K562 (cell line): ENCODE measurements at regions not wholly inside any gene's neighbourhood (a gene's known extent, or its start where the extent isn't known, plus 50 kb on each side); places are given as distances from the start of the nearest gene placed in this dataset.

ENCODE experiments used
- ATAC-seq: fragments of 200-7000 bp; cut with Tn5 transposase; 3 replicates; pipeline ENCODE4 v1.9.1; 2020; ENCODE audit warnings: moderate library complexity
- BruUV-seq: library from RNA; stranded (reverse); fragments of 400-500 nt; replicated peaks from 2 replicates; lab custom pipeline; 2021; lab: Mats Ljungman, UMichigan
- CTCF ChIA-PET: fragments of 300-600 bp; formaldehyde crosslinking; extraction: SDS; loops from one replicate; lab custom pipeline; 2021; ENCODE audit warnings: low intra/inter-chr PET ratio; lab: Yijun Ruan, JAX
- POLR2A ChIA-PET: fragments of 300-600, 350-650 bp; sonication (Branson Sonifier 250); formaldehyde crosslinking; extraction: SDS; loops from one replicate; lab custom pipeline; 2021; ENCODE audit warnings: antibody characterized with exemption, inconsistent platforms; lab: Yijun Ruan, JAX
- DNase-seq, 4 experiments: peaks; one replicate each; pipeline versions ENCODE4 v3.0.0 to v3.0.0-alpha.2; 2011 to 2018; ENCODE audit warnings: low spot score in 3 of 4, mixed read lengths in 3 of 4; ENCODE audit errors: extremely low read depth in 1 of 4
- FAIRE-seq: peaks from 2 replicates; lab custom pipeline; 2011; peaks lifted over from hg19 to GRCh38; lab: Jason Lieb, UNC
- H2AFZ ChIP-seq: 2 replicates; pipeline ENCODE4 v1.6.0; 2011; ENCODE audit warnings: low read depth, low read length, control low read depth, inconsistent platforms
- H3K27ac ChIP-seq: fragments of 200-600 bp; 3 replicates; pipeline ENCODE4 v1.8.0; 2011; ENCODE audit warnings: low read depth, mild to moderate bottlenecking, control low read depth, inconsistent platforms, low read length, moderate library complexity, mixed read lengths; ENCODE audit errors: extremely low read depth
- H3K27me3 ChIP-seq, 2 experiments: fragments of 300-600 bp in 1 of 2; 2 replicates in 1 of 2; 3 replicates in 1 of 2; pipeline versions ENCODE4 v1.6.0 to v1.8.0; 2011; ENCODE audit warnings: inconsistent platforms in 2 of 2, low read length in 2 of 2, mild to moderate bottlenecking in 1 of 2, mixed read lengths in 1 of 2, moderate library complexity in 1 of 2; ENCODE audit not compliant: control insufficient read depth in 2 of 2, insufficient read depth in 2 of 2
- H3K36me3 ChIP-seq: fragments of 300-600 bp; 3 replicates; pipeline ENCODE4 v1.8.0; 2011; ENCODE audit warnings: mild to moderate bottlenecking, low read length, inconsistent platforms; ENCODE audit not compliant: control insufficient read depth, insufficient read depth
- H3K4me1 ChIP-seq, 2 experiments: fragments of 200-600 bp in 1 of 2; replicated peaks in 1 of 2; 2 replicates in 1 of 2; 3 replicates in 1 of 2; pipeline versions ENCODE4 v1.5.1 to v1.8.0; 2011; ENCODE audit warnings: inconsistent platforms in 2 of 2, low read length in 2 of 2, mild to moderate bottlenecking in 1 of 2, mixed read lengths in 1 of 2, moderate library complexity in 1 of 2; ENCODE audit not compliant: control insufficient read depth in 2 of 2, insufficient read depth in 2 of 2
- H3K4me2 ChIP-seq: 2 replicates; pipeline ENCODE4 v1.6.1; 2011; ENCODE audit warnings: low read length, control low read depth, inconsistent platforms, mixed read lengths; ENCODE audit not compliant: insufficient read depth
- H3K4me3 ChIP-seq: fragments of 200-600 bp; sonication (generic), shearing (Covaris generic); 2 replicates; pipeline ENCODE4 v1.5.1; 2016; ENCODE audit warnings: control low read depth, inconsistent platforms
- H3K79me2 ChIP-seq: fragments of 200-600 bp; 3 replicates; pipeline ENCODE4 v1.8.0; 2011; ENCODE audit warnings: low read length, inconsistent platforms; ENCODE audit not compliant: control insufficient read depth, insufficient read depth
- H3K9ac ChIP-seq, 2 experiments: 2 replicates each; pipeline versions ENCODE4 v1.6.0 to v1.6.1; 2011; ENCODE audit warnings: low read depth in 2 of 2, low read length in 2 of 2, control low read depth in 1 of 2, inconsistent platforms in 1 of 2, mild to moderate bottlenecking in 1 of 2, mixed read lengths in 1 of 2; ENCODE audit not compliant: insufficient read depth in 1 of 2
- H3K9me1 ChIP-seq: one replicate; pipeline ENCODE4 v1.6.0; 2011; ENCODE audit warnings: inconsistent platforms, mild to moderate bottlenecking, low read length, moderate library complexity; ENCODE audit not compliant: control insufficient read depth, insufficient read depth
- H3K9me3 ChIP-seq: replicated peaks from 2 replicates; pipeline ENCODE4 v1.5.1; 2011; ENCODE audit warnings: low read depth, low read length, inconsistent platforms; ENCODE audit not compliant: control insufficient read depth, insufficient read depth
- H4K20me1 ChIP-seq: replicated peaks from 2 replicates; pipeline ENCODE4 v1.6.1; 2011; ENCODE audit warnings: low read length, inconsistent platforms, mixed read lengths; ENCODE audit not compliant: control insufficient read depth, insufficient read depth
- CBX2 ChIP-seq: fragments of 200-600 bp; sonication (generic); IDR thresholded peaks from one replicate; pipeline ENCODE4 v1.6.1; 2012; ENCODE audit warnings: mild to moderate bottlenecking, low read length, inconsistent platforms; ENCODE audit not compliant: insufficient read depth, poor library complexity, severe bottlenecking
- STAT5A ChIP-seq: IDR thresholded peaks from 2 replicates; pipeline ENCODE4 v1.6.1; 2012; ENCODE audit warnings: low read length, inconsistent platforms, borderline replicate concordance
- TEAD2 ChIP-seq: fragments of 450-650 bp; IDR thresholded peaks from 2 replicates; pipeline ENCODE4 v1.6.1; 2016; ENCODE audit warnings: missing genetic modification characterization, control low read depth, missing compliant biosample characterization
- TEAD4 ChIP-seq, 2 experiments: sonication (generic) in 1 of 2; formaldehyde crosslinking in 1 of 2; IDR thresholded peaks; 2 replicates each; pipeline versions ENCODE4 v1.6.1 to v1.8.0; 2012 to 2022; ENCODE audit warnings: borderline replicate concordance in 1 of 2, inconsistent platforms in 1 of 2, low read length in 1 of 2, mild to moderate bottlenecking in 1 of 2, missing genetic modification reagents in 1 of 2
- UBTF ChIP-seq, 2 experiments: IDR thresholded peaks; 2 replicates each; pipeline ENCODE4 v1.6.1; 2012; ENCODE audit warnings: improper control_type of control experiment in 2 of 2, low read depth in 2 of 2, low read length in 2 of 2, borderline replicate concordance in 1 of 2
- ZBTB11 ChIP-seq, 3 experiments: fragments of 200-800 bp in 1 of 3; fragments of 250-450 bp in 1 of 3; fragments of 450-650 bp in 1 of 3; sonication (Bioruptor Pico) in 1 of 3; sonication (Bioruptor generic) in 1 of 3; formaldehyde crosslinking in 1 of 3; IDR thresholded peaks; 2 replicates each; pipeline versions ENCODE4 v1.6.1 to v1.8.0; 2016 to 2022; ENCODE audit warnings: mild to moderate bottlenecking in 2 of 3, missing genetic modification characterization in 2 of 3, missing compliant biosample characterization in 1 of 3, moderate library complexity in 1 of 3
- ZNF584 ChIP-seq: fragments of 200-800 bp; sonication (Bioruptor generic); IDR thresholded peaks from 2 replicates; pipeline ENCODE4 v1.6.1; 2016; ENCODE audit warnings: low read depth, mild to moderate bottlenecking, missing genetic modification characterization, missing compliant biosample characterization
- WGBS: fragments of 100-300 bp; shearing (Covaris generic); methylation state at CpG from one replicate; pipeline ENCODE4 v1.1.6; 2016; ENCODE audit warnings: low coverage, mixed read lengths; ENCODE audit not compliant: insufficient coverage; ENCODE audit errors: missing lambda C conversion rate; 5-methylcytosine and 5-hydroxymethylcytosine counted together
- in situ Hi-C: fragments of 300-500 bp; cut with MboI; formaldehyde crosslinking; loops from 4 replicates; pipeline ENCODE4 v1.15.0; 2018; ENCODE audit warnings: inconsistent platforms, mixed read lengths
- intact Hi-C: fragments of 100-400 bp; cut with micrococcal nuclease; formaldehyde crosslinking; loops from 2 replicates; pipeline ENCODE4 v1.14.2; 2022
- TF ChIP-seq, protein P1 (sequence below): fragments of 450-650 bp; IDR thresholded peaks from 2 replicates; pipeline ENCODE4 v1.7.0; 2016; ENCODE audit warnings: borderline replicate concordance
- TF ChIP-seq, protein P2 (sequence below): fragments of 450-650 bp; IDR thresholded peaks from 2 replicates; pipeline ENCODE4 v1.6.1; 2016; ENCODE audit warnings: mild to moderate bottlenecking

GRCh38 chrX:130482871-130483270 is 81.1 kb downstream of the RBMX2 start (continued):
- TF ChIP-seq UBTF (IDR thresholded peaks at IDR 0.05; ENCODE audit: borderline replicate concordance in 1 of 2, low read depth in 2 of 2, low read length in 2 of 2), result no peak
- TF ChIP-seq, protein P1, sequence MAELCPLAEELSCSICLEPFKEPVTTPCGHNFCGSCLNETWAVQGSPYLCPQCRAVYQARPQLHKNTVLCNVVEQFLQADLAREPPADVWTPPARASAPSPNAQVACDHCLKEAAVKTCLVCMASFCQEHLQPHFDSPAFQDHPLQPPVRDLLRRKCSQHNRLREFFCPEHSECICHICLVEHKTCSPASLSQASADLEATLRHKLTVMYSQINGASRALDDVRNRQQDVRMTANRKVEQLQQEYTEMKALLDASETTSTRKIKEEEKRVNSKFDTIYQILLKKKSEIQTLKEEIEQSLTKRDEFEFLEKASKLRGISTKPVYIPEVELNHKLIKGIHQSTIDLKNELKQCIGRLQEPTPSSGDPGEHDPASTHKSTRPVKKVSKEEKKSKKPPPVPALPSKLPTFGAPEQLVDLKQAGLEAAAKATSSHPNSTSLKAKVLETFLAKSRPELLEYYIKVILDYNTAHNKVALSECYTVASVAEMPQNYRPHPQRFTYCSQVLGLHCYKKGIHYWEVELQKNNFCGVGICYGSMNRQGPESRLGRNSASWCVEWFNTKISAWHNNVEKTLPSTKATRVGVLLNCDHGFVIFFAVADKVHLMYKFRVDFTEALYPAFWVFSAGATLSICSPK, result no peak
- no peak for TF ChIP-seq ZNF584 (CRISPR knock-in tag)
- no peak for TF ChIP-seq STAT5A

DNA sequence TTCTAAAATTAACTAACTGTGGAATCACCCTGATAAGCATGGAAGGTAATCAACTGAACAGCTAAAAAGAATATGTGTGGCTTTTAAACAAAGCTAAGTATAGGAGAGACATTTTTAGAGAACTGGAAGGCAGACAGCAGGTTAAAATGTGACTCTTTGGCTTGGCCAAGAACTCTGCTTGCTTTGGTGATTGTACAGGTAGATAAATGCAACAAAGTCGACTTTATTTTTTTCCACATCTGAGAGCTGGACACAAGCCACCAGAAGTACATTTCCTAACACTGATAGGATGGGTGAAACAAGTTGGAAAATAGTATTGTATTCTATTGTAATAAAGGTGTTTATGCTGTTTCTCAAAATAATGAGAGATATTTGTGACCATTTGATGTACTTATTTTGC is 84.1 kb downstream of the RBMX2 start:
- Histone ChIP-seq H3K4me1 (no peaks in the 10 kb centered on the region), H2AFZ (no peak overlapping the region), H3K4me3 (no peak overlapping the region), H3K9me1 (no peaks in the 10 kb centered on the region), H3K36me3 (no peaks in the 10 kb centered on the region), H3K27me3 (no peaks in the 10 kb centered on the region), H3K4me2 (no peak overlapping the region), H3K9ac (no peak overlapping the region), H3K79me2 (no peaks in the 10 kb centered on the region), H3K27ac (no peak overlapping the region), H4K20me1 (no peaks in the 10 kb centered on the region), H3K9me3 (no peaks in the 10 kb centered on the region)
- ATAC-seq (no peak), DNase-seq (no peak), FAIRE-seq (no peak)
- no TSS peak for BruUV-seq
- intact Hi-C loops (no loop called here), in situ Hi-C loops (no loop called here)
- 0% methylated on average over 1 of the region's 1 CpG for WGBS
- ChIA-PET CTCF (no interaction called here), POLR2A (no interaction called here)
- TF ChIP-seq CBX2 (no peak), TEAD4 (IDR thresholded peaks at IDR 0.05; ENCODE audit: low read length) (no peak), TEAD4 (CRISPR knock-in tag; IDR thresholded peaks at IDR 0.05; ENCODE audit: borderline replicate concordance) (no peak), TEAD2 (tag) (no peak), ZBTB11 (CRISPR knock-in tag; IDR thresholded peaks at IDR 0.05) (no peak)
- TF ChIP-seq, protein P2, sequence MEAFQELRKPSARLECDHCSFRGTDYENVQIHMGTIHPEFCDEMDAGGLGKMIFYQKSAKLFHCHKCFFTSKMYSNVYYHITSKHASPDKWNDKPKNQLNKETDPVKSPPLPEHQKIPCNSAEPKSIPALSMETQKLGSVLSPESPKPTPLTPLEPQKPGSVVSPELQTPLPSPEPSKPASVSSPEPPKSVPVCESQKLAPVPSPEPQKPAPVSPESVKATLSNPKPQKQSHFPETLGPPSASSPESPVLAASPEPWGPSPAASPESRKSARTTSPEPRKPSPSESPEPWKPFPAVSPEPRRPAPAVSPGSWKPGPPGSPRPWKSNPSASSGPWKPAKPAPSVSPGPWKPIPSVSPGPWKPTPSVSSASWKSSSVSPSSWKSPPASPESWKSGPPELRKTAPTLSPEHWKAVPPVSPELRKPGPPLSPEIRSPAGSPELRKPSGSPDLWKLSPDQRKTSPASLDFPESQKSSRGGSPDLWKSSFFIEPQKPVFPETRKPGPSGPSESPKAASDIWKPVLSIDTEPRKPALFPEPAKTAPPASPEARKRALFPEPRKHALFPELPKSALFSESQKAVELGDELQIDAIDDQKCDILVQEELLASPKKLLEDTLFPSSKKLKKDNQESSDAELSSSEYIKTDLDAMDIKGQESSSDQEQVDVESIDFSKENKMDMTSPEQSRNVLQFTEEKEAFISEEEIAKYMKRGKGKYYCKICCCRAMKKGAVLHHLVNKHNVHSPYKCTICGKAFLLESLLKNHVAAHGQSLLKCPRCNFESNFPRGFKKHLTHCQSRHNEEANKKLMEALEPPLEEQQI, result no peak
